ENCODE measurements at regions not wholly inside any gene's neighbourhood (a gene's known extent, or its start where the extent isn't known, plus 50 kb on each side); places are given as distances from the start of the nearest gene placed in this dataset.

GRCh38 chr19:32223595-32224370, 121.6 kb upstream of the ZNF507 start:
- ATAC-seq: peak; percentile 89
- ChIA-PET POLR2A (no interaction called here), CTCF (interaction anchor here (0.6 to 1.9 kb wide), 43 partner anchors 8 to 1556 kb away, joined by 3 to 13 read pairs (median 3); no protein-coding TSS in a partner anchor)
- peaks cover 13% of the 10 kb centered on the region for H3K4me1 Mint-ChIP-seq (ENCODE audit: low read depth)
- peaks cover 32% of the 10 kb centered on the region for H3K27me3 Mint-ChIP-seq
- DNase-seq: peak; percentile 71
- H3K9me3 Mint-ChIP-seq: no peaks in the 10 kb centered on the region
- H3K4me3 Mint-ChIP-seq: no peak overlapping the region
- no peak overlapping the region for H3K27ac Mint-ChIP-seq
- TF ChIP-seq, protein P1, sequence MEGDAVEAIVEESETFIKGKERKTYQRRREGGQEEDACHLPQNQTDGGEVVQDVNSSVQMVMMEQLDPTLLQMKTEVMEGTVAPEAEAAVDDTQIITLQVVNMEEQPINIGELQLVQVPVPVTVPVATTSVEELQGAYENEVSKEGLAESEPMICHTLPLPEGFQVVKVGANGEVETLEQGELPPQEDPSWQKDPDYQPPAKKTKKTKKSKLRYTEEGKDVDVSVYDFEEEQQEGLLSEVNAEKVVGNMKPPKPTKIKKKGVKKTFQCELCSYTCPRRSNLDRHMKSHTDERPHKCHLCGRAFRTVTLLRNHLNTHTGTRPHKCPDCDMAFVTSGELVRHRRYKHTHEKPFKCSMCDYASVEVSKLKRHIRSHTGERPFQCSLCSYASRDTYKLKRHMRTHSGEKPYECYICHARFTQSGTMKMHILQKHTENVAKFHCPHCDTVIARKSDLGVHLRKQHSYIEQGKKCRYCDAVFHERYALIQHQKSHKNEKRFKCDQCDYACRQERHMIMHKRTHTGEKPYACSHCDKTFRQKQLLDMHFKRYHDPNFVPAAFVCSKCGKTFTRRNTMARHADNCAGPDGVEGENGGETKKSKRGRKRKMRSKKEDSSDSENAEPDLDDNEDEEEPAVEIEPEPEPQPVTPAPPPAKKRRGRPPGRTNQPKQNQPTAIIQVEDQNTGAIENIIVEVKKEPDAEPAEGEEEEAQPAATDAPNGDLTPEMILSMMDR (IDR thresholded peaks at IDR 0.05): no peak
- intact Hi-C loops (cut with micrococcal nuclease): loop anchor here (10.0 kb wide), 1 partner anchor 1559 kb away; no protein-coding TSS in a partner anchor
- no peaks in the 10 kb centered on the region for H3K36me3 Mint-ChIP-seq (ENCODE audit: low read depth)

DNA sequence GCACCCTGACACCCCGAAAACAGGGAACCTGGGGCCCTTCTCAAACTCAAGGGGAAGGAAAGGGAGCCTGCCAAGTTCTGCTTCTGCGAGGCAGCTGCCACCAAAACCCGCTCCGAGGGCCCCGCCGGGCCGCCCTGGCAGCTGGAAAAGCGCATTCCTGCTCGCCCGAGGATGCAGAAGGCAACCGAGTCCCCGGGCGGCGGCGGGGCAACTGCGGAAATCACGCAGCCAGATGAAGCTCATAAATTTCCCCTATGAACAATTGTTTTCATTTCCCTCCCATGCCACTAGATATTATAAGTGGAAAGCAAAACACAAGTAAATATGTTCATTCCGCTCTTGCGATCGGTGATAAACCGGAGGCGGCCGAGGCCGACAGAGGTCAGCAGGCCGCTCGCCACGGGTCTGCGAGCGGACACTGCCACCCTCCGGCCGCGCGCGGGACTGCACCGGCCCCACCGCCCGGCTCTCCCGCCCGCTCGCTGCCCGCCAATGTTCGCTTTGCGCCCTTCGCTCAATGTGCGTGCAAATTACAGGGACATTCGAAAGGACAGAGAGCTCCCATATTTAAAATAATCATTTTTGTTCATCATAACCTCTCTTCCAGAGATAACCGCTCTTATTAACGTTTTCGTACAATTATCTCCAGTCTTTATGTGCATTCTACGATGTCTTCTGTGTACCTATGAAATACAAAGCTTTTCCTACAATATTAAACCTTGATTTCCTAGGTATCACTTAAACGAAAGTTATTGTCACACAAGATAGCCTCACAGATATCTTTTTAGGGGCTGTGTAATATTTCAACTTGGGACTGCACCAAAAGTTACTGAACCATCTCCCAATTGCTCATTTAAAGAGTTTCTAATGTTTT, 120.8 kb upstream of the ZNF507 start:
- Mint-ChIP-seq H3K4me3 (peak overlapping the region; percentile 63), H3K4me1 (ENCODE audit: low read depth) (peaks cover 13% of the 10 kb centered on the region), H3K27me3 (peaks cover 32% of the 10 kb centered on the region), H3K36me3 (ENCODE audit: low read depth) (no peaks in the 10 kb centered on the region), H3K27ac (no peak overlapping the region), H3K9me3 (no peaks in the 10 kb centered on the region)
- ATAC-seq (peak; percentile 87), DNase-seq (peak; percentile 62)
- ChIA-PET CTCF (interaction anchor here (0.5 to 1.9 kb wide), 47 partner anchors 8 to 1556 kb away, joined by 3 to 13 read pairs (median 3); no protein-coding TSS in a partner anchor), POLR2A (no interaction called here)
- intact Hi-C loops (cut with micrococcal nuclease): loop anchor here (10.0 kb wide), 1 partner anchor 1560 kb away; no protein-coding TSS in a partner anchor
- TF ChIP-seq, protein P1 (IDR thresholded peaks at IDR 0.05): peak; percentile 100

DNA sequence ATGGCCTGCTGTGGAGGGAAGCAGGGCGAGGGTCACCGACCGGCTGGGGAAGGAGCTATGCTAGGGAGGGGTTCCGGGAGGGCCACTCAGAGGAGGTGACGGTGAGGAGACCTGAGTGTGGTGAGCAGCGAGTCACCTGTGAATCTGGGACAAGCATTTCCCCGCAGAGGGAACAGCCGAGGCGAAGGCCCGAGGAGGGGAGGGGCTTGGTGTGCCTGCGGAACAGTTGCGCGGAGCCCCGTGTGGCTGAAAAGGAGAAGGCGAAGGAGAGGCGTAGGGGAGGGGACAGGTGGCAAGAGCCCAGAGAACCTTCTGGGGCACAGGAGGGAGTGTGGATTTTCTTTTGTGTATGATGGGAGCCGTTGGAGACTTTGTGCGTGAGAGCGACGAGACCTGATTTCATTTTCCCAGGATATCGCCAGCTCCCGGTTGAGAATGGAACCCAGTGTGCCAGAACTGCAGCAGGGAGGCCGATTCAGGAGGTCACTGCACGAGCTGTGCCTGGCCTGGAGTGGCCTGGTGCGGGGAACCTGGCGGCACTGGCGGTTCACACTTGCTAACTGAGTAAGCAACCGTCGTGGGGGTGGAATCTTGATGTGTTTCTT, 117.7 kb upstream of the ZNF507 start:
- ChIA-PET CTCF (no interaction called here), POLR2A (interaction anchor here (0.6 kb wide), 1 partner anchor 153 kb away, joined by 3 read pairs; no protein-coding TSS in a partner anchor)
- Mint-ChIP-seq H3K4me1 (ENCODE audit: low read depth) (peaks cover 13% of the 10 kb centered on the region), H3K27me3 (peaks cover 27% of the 10 kb centered on the region), H3K27ac (no peak overlapping the region), H3K4me3 (no peak overlapping the region), H3K9me3 (no peaks in the 10 kb centered on the region), H3K36me3 (ENCODE audit: low read depth) (no peaks in the 10 kb centered on the region)
- intact Hi-C loops (cut with micrococcal nuclease): loop anchor here (10.0 kb wide), 1 partner anchor 1563 kb away; no protein-coding TSS in a partner anchor
- TF ChIP-seq, protein P1 (IDR thresholded peaks at IDR 0.05): no peak
- DNase-seq: no peak
- no peak for ATAC-seq

DNA sequence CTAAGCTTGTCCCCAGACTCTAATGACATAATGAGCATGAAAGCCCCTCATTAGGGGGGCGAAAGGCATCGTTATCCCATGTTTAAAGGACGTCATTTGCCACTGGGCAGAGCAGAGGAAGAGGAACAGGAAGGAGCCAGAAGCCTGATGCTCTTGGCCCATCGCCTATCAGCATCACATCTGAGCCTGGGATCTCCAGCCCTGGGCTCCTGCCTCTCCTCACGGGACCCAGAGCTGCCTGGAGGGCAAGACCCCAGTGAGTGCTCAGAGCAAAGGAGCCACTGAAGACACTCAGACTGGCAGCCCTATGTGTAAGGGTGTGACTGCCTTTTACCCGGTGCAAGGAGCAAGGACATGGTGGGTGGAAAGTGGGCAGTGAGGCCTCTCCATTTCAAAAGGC, 115.0 kb upstream of the ZNF507 start:
- ChIA-PET CTCF (no interaction called here), POLR2A (no interaction called here)
- TF ChIP-seq, protein P1 (IDR thresholded peaks at IDR 0.05): no peak
- H3K4me1 Mint-ChIP-seq (ENCODE audit: low read depth): no peaks in the 10 kb centered on the region
- intact Hi-C loops (cut with micrococcal nuclease): no loop called here
- no peak overlapping the region for H3K4me3 Mint-ChIP-seq
- no peaks in the 10 kb centered on the region for H3K9me3 Mint-ChIP-seq
- peaks cover 9% of the 10 kb centered on the region for H3K27me3 Mint-ChIP-seq
- no peaks in the 10 kb centered on the region for H3K36me3 Mint-ChIP-seq (ENCODE audit: low read depth)
- ATAC-seq (no peak), DNase-seq (no peak)
- no peak overlapping the region for H3K27ac Mint-ChIP-seq
